HG03097 (cell line): ENCODE measurements at regions not wholly inside any gene's neighbourhood (a gene's known extent, or its start where the extent isn't known, plus 50 kb on each side); places are given as distances from the start of the nearest gene placed in this dataset.

ENCODE experiments used
- ATAC-seq: cut with Tn5 transposase; IDR thresholded peaks from one replicate; pipeline ENCODE4 v1.9.1; 2021; ENCODE audit not compliant: unreplicated experiment, low FRiP score

- ATAC-seq = no peak
These were observed 256.2 kb downstream of the SKIDA1 start for GRCh38 chr10:21269289-21269688.

GRCh38 chr10:21265622-21266021, 259.9 kb downstream of the SKIDA1 start:
- no peak for ATAC-seq

GRCh38 chr10:21264271-21264670, 261.2 kb downstream of the SKIDA1 start:
- no peak for ATAC-seq

DNA sequence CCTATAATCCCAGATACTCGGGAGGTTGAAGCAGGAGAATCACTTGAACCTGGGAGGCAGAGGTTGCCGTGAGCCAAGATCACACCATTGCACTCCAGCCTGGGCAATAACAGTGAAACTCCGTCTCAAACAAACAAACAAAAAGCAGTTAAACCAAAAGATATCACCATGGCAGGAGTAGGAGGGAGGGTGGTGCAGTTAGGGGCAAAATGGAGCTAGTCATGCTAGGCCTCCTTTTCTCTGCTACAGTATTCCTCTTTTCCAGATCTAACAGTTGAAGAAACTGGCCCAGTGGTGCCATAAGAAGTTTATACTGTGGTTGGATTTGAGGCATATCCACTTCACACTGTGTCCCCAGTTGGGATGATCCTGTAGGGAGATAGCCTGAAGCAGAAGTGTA, 261.6 kb downstream of the SKIDA1 start:
- no peak for ATAC-seq

DNA sequence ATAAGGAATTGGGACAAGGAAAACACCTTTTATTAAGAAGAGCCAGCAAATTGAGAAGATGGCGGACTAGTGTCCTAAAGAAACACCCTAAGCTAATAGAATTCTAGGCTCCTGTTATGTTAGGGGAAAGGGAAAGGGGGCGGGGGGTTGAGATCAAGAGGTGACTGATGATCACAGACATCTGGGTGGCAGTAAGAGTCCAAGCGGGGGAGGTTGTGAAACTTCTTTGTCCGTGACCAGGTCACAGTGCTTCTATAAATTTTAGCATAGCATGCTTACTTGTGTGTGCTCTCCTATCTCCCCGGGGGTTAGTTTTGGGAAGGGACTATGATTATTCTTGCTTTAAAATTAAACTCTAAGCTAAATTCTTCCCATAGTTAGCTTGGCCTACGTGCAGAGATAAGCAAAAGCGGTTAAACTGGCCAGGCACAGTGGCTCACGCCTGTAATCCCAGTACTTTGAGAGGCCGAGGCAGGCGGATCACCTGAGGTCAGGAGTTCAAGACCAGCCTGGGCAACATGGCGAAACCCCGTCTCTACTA, 262.1 kb downstream of the SKIDA1 start:
- no peak for ATAC-seq

DNA sequence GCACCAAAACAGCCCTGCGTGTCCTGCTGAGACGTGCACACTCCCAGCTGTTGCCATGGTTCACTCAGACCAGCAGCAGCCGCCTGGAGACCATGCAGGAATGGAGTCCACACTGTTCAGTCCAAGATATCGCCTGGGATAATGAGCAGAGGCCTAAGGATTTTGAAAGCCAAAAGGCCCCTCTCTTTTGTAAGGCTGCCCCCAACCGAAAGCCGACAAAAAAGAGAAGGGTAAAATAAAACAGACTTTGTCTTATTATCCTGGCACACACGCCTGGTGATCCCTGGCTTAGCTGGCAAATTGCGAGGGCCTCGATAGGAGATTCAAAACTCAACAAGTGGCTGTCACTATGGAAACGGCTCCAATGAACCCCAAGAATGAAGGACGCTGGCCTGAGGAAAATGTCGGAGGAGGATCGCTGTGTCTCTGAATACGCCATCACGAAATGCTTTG, 263.6 kb downstream of the SKIDA1 start:
- ATAC-seq = no peak

- ATAC-seq = no peak
These were observed 264.9 kb downstream of the SKIDA1 start for GRCh38 chr10:21260506-21261149.

- ATAC-seq = no peak
These were observed 265.4 kb downstream of the SKIDA1 start for GRCh38 chr10:21260066-21260465.

DNA sequence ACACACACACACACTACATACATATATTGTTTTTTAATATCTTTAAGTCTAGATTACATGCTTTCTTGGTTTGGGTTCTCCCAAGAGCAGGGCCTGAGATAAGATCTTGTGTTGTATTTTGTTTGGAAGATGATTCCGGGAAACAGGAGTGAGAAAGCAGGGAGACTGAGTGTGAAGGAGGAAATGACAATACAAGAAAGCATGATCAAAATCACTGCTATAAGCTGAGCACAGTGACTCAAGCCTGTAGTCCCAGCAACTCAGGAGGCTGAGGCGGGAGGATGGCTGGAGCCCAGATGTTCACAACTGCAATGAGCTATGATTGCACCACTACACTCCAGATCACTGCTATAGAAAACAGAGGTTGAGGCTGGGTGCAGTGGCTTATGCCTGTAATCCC, 267.6 kb downstream of the SKIDA1 start:
- no peak for ATAC-seq

GRCh38 chr10:21257191-21257590, 268.3 kb downstream of the SKIDA1 start:
- ATAC-seq = no peak

DNA sequence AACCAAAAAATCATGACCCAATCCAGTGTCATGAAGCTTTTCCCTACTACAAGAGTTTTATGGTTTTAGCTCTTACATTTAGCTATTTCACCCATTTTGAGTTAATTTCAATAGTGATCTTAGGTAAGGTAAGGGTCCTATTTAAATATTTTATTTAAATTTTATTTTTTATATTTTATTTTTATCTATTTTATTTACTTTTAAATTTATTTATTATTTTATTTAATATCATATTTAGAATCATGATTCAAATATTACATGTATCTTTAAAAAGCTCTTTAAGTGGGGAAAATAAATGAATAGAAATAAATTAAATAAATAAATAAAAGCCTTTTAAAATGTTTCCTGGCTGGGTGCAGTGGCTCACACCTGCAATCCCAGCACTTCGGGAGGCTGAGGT, 276.0 kb downstream of the SKIDA1 start:
- no peak for ATAC-seq

- ATAC-seq = no peak
These were observed 277.9 kb downstream of the SKIDA1 start for GRCh38 chr10:21247592-21247991.

- ATAC-seq = no peak
These were observed 279.3 kb downstream of the SKIDA1 start for GRCh38 chr10:21246178-21246577.

DNA sequence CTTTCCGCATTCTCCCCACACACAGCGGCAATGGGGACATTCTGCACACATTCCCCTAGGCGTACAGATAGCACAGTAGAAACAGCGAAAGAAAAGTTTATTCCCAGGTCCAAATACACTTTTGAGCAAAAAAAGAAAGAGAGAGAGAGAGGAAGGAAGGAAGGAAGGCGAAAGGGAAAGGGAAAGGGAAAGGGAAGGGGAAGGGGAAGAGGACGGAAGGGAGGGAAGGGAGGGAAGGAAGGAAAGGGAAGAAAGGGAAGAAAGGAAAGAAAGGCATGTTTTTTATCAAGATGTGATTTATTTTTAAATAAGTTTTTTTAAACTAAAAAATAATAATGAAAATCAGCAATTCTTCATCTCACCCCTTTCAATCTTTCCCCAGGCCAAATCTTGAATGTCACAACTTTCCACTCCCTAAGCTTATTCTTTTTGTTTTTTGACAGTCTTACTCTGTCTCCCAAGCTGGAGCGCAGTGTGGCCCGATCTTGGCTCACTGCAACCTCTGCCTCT, 281.7 kb downstream of the SKIDA1 start:
- ATAC-seq = no peak

- ATAC-seq = no peak
These were observed 282.6 kb downstream of the SKIDA1 start for GRCh38 chr10:21242915-21243314.

DNA sequence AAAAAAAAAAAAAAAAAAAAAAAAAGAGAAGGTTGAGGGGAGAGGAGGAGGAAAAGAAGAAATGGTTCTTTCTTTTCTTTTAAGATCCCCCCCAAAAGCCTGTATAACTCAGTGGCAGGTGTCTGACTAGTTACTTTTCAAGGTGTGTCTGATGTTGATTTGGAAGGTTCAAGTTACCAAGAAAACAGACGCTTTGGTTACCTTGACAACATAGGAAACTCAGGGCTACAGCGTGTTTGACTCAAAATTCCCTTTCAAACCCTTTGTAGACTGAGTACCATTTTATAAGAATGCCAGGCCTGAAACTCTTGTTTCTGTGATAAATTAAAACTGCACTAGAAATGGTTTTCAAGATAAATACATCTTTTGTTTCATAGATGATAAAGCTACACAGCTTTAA, 286.8 kb downstream of the SKIDA1 start:
- no peak for ATAC-seq

- no peak for ATAC-seq
These were observed 287.4 kb downstream of the SKIDA1 start for GRCh38 chr10:21238044-21238443.

DNA sequence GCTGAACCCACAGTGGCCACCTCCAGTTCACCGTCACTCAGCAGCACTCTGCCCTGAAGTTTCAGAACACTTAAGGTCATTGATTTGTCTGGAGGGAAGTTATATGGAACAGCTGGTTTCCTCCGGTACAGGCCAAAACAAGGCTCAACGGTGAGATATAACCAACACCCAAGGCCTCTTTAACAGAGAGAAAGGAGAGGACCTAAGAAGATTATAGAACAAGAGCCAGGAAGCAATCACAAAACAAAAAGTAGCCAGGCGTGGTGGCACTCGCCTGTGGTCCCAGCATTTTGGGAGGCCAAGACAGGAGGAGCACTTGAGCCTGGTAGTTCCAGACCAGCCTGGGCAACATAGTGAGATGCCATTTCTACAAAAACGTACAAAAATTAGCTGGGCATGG, 290.7 kb downstream of the SKIDA1 start:
- no peak for ATAC-seq

GRCh38 chr10:21230219-21230618, 295.3 kb downstream of the SKIDA1 start:
- ATAC-seq = no peak

DNA sequence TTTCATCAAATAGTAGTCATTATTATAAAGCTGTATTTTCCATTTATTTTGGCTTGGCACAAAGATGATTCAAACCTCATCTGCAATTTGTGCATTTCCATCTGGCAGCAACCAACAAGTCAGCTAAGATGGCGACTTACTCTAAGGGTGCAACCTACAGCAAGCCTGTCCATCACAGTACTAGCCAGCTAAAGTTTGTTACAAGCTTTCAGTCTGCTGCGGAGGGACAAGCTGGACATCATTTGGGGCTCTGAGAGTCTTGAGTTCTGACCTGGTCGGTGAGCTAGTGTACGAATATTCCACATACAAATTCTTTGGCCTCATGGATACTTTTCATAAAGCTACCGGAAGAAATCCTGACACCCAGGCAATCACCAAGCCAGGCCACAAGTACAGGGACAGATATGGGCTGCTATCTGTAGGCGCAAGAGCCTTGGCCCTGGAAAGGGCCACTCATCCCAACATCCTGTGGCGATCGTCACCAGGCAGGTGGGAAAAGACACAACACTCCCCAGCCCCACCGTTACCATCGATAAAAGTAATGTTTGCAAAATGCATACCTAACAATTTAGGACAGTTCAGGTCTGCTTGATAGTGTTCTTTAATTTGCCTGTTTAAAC, 307.6 kb downstream of the SKIDA1 start:
- no peak for ATAC-seq

DNA sequence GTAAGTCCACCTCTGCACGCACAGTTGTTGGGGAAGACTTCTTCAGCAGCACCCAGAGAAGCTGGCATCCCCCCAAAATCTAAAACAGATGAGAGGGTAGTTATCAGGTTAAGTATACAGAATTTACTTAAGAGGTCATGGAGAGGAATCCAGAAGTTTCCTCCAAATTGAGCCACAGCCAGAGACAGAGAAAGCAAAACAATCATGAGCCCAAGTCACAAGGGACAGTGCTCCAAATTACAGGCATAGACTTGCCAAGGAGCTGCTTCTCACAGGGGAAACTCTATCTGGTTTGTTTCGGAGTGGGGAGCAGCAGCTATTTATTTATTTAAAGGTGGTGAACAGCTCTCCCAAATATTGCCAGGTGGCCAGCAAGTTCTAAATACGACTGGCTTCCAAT, 308.4 kb downstream of the SKIDA1 start:
- no peak for ATAC-seq

DNA sequence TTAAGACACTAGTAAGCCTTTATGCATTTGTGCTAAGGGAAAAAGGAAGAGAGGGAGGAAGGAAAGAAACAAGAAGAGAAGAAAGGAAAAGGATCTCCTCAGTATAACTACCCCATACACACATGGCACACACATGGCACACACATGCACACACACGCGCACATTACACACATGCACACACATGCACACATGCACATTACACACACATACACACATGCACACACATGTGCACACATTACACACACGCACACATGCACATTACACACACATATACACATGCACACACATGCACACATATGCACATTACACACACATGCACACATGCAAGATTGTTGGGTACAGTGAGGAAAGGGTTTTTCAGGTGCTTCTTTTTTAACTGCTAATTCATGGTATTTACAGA, 311.2 kb downstream of the SKIDA1 start:
- no peak for ATAC-seq
